GM18511 (cell line): ENCODE measurements at regions not wholly inside any gene's neighbourhood (a gene's known extent, or its start where the extent isn't known, plus 50 kb on each side); places are given as distances from the start of the nearest gene placed in this dataset.
"Not testable (repeated sequence)": the region's sequence is repeated elsewhere in the genome, so short reads cannot be mapped to it uniquely, and the experiment has no call there.

Source experiments
- ATAC-seq: cut with Tn5 transposase; IDR thresholded peaks from one replicate; pipeline ENCODE4 v1.9.1; 2021; ENCODE audit warnings: mild to moderate bottlenecking, moderate library complexity; ENCODE audit not compliant: unreplicated experiment

GRCh38 chr6:56752009-56752408 lies 109.3 kb upstream of the DST start:
- ATAC-seq: no peak

- no peak for ATAC-seq
These were observed 108.9 kb upstream of the DST start for GRCh38 chr6:56751604-56752003.

GRCh38 chr6:56750686-56751085 lies 108.0 kb upstream of the DST start:
- ATAC-seq: no peak

- no peak for ATAC-seq
These were observed 107.0 kb upstream of the DST start for GRCh38 chr6:56749632-56750151.

- no peak for ATAC-seq
These were observed 104.2 kb upstream of the DST start for GRCh38 chr6:56746767-56747504.

- ATAC-seq: no peak
These were observed 103.3 kb upstream of the DST start for GRCh38 chr6:56745971-56746370.

GRCh38 chr6:56745081-56745480 lies 102.4 kb upstream of the DST start:
- ATAC-seq: no peak

GRCh38 chr6:56744528-56744927 lies 101.8 kb upstream of the DST start:
- ATAC-seq: peak; percentile 45

- ATAC-seq: peak; percentile 77
These were observed 99.6 kb upstream of the DST start for GRCh38 chr6:56742122-56742791.

GRCh38 chr6:56741472-56741871 lies 98.8 kb upstream of the DST start:
- ATAC-seq: no peak

- no peak for ATAC-seq
These were observed 97.4 kb upstream of the DST start for GRCh38 chr6:56739836-56740815.

- ATAC-seq: no peak
These were observed 94.1 kb upstream of the DST start for GRCh38 chr6:56736804-56737203.

GRCh38 chr6:56734335-56734734 lies 91.6 kb upstream of the DST start:
- ATAC-seq: no peak

- ATAC-seq: no peak
These were observed 90.6 kb upstream of the DST start for GRCh38 chr6:56733211-56733697.

- ATAC-seq: no peak
These were observed 89.8 kb upstream of the DST start for GRCh38 chr6:56732517-56732916.

GRCh38 chr6:56730663-56731529 lies 88.2 kb upstream of the DST start:
- no peak for ATAC-seq

- no peak for ATAC-seq
These were observed 87.0 kb upstream of the DST start for GRCh38 chr6:56729719-56730118.

GRCh38 chr6:56729166-56729565 lies 86.5 kb upstream of the DST start:
- ATAC-seq: not testable (repeated sequence)

GRCh38 chr6:56727097-56727850 lies 84.6 kb upstream of the DST start:
- no peak for ATAC-seq
